ENCODE measurements at regions not wholly inside any gene's neighbourhood (a gene's known extent, or its start where the extent isn't known, plus 50 kb on each side); places are given as distances from the start of the nearest gene placed in this dataset.
A peak's percentile ranks its signal among the peaks of the same experiment; 100 is the strongest.

- WGBS, 2 experiments (ENCODE audit: insufficient coverage in 1 of 2, insufficient read length in 1 of 2): 91% methylated on average over 3 of the region's 3 CpGs; no CpG with 5 or more reads in 1 of the 2 experiments
- no peak for DNase-seq
- peaks cover 9% of the 10 kb centered on the region for H3K9me3 Mint-ChIP-seq
- H3K27ac Mint-ChIP-seq: no peak overlapping the region
- no peaks in the 10 kb centered on the region for H3K36me3 ChIP-seq (ENCODE audit: control insufficient read depth, insufficient read depth, low read length)
- no peaks in the 10 kb centered on the region for H3K36me3 Mint-ChIP-seq (ENCODE audit: low read depth)
- H3K9me3 ChIP-seq (ENCODE audit: control insufficient read depth, low read length): no peaks in the 10 kb centered on the region
- no peak overlapping the region for H3K4me3 Mint-ChIP-seq
- H3K27me3 ChIP-seq (ENCODE audit: control insufficient read depth, insufficient read depth, low read length, poor library complexity, severe bottlenecking): no peaks in the 10 kb centered on the region
- no peak for TF ChIP-seq CTCF (conservative IDR thresholded peaks at IDR 0.05)
- H3K4me3 ChIP-seq (ENCODE audit: low read length): no peak overlapping the region
- H3K4me1 Mint-ChIP-seq: no peaks in the 10 kb centered on the region
- no peak overlapping the region for H3K27ac ChIP-seq (ENCODE audit: low read depth, low read length)
- no peak overlapping the region for H3K9ac ChIP-seq (ENCODE audit: extremely low read depth, low read length, poor library complexity, severe bottlenecking)
- no peaks in the 10 kb centered on the region for H3K4me1 ChIP-seq (ENCODE audit: control insufficient read depth, insufficient read depth, low read length)
- no peaks in the 10 kb centered on the region for H3K27me3 Mint-ChIP-seq (ENCODE audit: insufficient read depth)
These were observed 747.2 kb downstream of the STPG2 start for GRCh38 chr4:97396097-97396496.

GRCh38 chr4:97396605-97397004 is 746.7 kb downstream of the STPG2 start:
- no peak overlapping the region for H3K4me3 Mint-ChIP-seq
- H3K27me3 Mint-ChIP-seq (ENCODE audit: insufficient read depth): no peaks in the 10 kb centered on the region
- WGBS, 2 experiments (ENCODE audit: insufficient coverage in 1 of 2, insufficient read length in 1 of 2): 75 to 83% methylated on average over 1 of the region's 1 CpG
- H3K9me3 Mint-ChIP-seq: peaks cover 9% of the 10 kb centered on the region
- Histone ChIP-seq H3K27ac (ENCODE audit: low read depth, low read length) (peak overlapping the region; percentile 16), H3K9me3 (ENCODE audit: control insufficient read depth, low read length) (no peaks in the 10 kb centered on the region), H3K4me1 (ENCODE audit: control insufficient read depth, insufficient read depth, low read length) (no peaks in the 10 kb centered on the region), H3K36me3 (ENCODE audit: control insufficient read depth, insufficient read depth, low read length) (no peaks in the 10 kb centered on the region), H3K4me3 (ENCODE audit: low read length) (no peak overlapping the region), H3K9ac (ENCODE audit: extremely low read depth, low read length, poor library complexity, severe bottlenecking) (no peak overlapping the region), H3K27me3 (ENCODE audit: control insufficient read depth, insufficient read depth, low read length, poor library complexity, severe bottlenecking) (no peaks in the 10 kb centered on the region)
- no peaks in the 10 kb centered on the region for H3K4me1 Mint-ChIP-seq
- peaks cover under 1% of the 10 kb centered on the region for H3K36me3 Mint-ChIP-seq (ENCODE audit: low read depth)
- H3K27ac Mint-ChIP-seq: no peak overlapping the region
- TF ChIP-seq CTCF (conservative IDR thresholded peaks at IDR 0.05): no peak
- no peak for DNase-seq

- H3K4me3 Mint-ChIP-seq: no peak overlapping the region
- H3K36me3 Mint-ChIP-seq (ENCODE audit: low read depth): peaks cover 10% of the 10 kb centered on the region
- Histone ChIP-seq H3K36me3 (ENCODE audit: control insufficient read depth, insufficient read depth, low read length) (no peaks in the 10 kb centered on the region), H3K9ac (ENCODE audit: extremely low read depth, low read length, poor library complexity, severe bottlenecking) (no peak overlapping the region), H3K27me3 (ENCODE audit: control insufficient read depth, insufficient read depth, low read length, poor library complexity, severe bottlenecking) (no peaks in the 10 kb centered on the region), H3K4me3 (ENCODE audit: low read length) (no peak overlapping the region), H3K4me1 (ENCODE audit: control insufficient read depth, insufficient read depth, low read length) (no peaks in the 10 kb centered on the region), H3K27ac (ENCODE audit: low read depth, low read length) (no peak overlapping the region), H3K9me3 (ENCODE audit: control insufficient read depth, low read length) (no peaks in the 10 kb centered on the region)
- H3K4me1 Mint-ChIP-seq: peaks cover 4% of the 10 kb centered on the region
- DNase-seq: no peak
- WGBS, 2 experiments (ENCODE audit: insufficient coverage in 1 of 2, insufficient read length in 1 of 2): 91 to 97% methylated on average over 4 of the region's 5 CpGs
- no peak for TF ChIP-seq CTCF (conservative IDR thresholded peaks at IDR 0.05)
- no peak overlapping the region for H3K27ac Mint-ChIP-seq
- no peaks in the 10 kb centered on the region for H3K27me3 Mint-ChIP-seq (ENCODE audit: insufficient read depth)
- H3K9me3 Mint-ChIP-seq: peaks cover 10% of the 10 kb centered on the region
These were observed 738.3 kb downstream of the STPG2 start for GRCh38 chr4:97404876-97405523.
